ENCODE measurements at regions not wholly inside any gene's neighbourhood (a gene's known extent, or its start where the extent isn't known, plus 50 kb on each side); places are given as distances from the start of the nearest gene placed in this dataset.
A peak's percentile ranks its signal among the peaks of the same experiment; 100 is the strongest.

- Mint-ChIP-seq H3K27ac (no peak overlapping the region), H3K4me1 (peaks cover 5% of the 10 kb centered on the region), H3K9me3 (no peaks in the 10 kb centered on the region), H3K27me3 (peaks cover 11% of the 10 kb centered on the region), H3K36me3 (ENCODE audit: low read depth) (no peaks in the 10 kb centered on the region), H3K4me3 (no peak overlapping the region)
- ATAC-seq (replicated peaks), result no peak
Measured at GRCh38 chr1:114216431-114217173, 62.9 kb upstream of the SYT6 start.

DNA sequence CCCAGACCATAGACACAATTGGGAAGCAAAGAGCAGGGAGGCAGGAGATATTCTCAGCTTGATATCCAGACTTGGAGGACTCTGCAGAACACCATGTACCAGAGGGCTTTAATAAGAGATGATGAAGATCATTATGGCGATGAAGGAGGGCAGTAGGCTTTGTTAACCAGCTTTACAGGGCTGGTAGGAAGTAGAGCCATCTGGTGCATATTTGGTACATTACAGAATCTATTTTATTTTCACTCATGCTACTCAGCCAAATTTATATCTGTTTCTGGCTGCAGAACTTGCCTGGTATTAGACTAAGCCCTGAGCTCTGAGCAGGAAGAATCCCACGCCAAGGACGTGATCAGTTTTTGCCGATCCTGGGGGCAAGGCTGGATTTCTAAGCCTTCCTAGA, 61.8 kb upstream of the SYT6 start:
- peaks cover 11% of the 10 kb centered on the region for H3K27me3 Mint-ChIP-seq
- H3K4me3 Mint-ChIP-seq, result no peak overlapping the region
- no peak for ATAC-seq (replicated peaks)
- H3K9me3 Mint-ChIP-seq, result no peaks in the 10 kb centered on the region
- H3K27ac Mint-ChIP-seq, result no peak overlapping the region
- no peaks in the 10 kb centered on the region for H3K36me3 Mint-ChIP-seq (ENCODE audit: low read depth)
- H3K4me1 Mint-ChIP-seq, result peaks cover 5% of the 10 kb centered on the region

- peaks cover 5% of the 10 kb centered on the region for H3K4me1 Mint-ChIP-seq
Measured at GRCh38 chr1:114214016-114214415, 60.3 kb upstream of the SYT6 start.

DNA sequence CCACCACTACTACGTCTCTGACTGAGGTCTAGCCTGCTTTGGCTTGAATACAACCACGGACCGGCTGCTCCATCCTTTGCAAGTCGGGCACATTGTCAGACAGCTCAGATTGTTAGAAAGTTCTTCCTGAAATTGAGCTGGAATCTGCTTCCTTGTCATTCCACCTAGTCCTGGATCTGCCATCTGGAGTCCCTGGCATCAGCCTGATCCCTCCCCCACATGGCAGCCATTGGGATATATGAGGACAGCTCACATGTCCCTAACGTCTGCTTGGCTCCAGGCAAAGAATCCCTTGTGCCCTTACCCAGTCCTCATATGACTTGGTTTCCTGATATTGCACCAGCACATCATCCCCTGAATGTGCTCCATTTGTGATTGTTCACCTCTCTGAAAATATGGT, 56.3 kb upstream of the SYT6 start:
- peaks cover 9% of the 10 kb centered on the region for H3K4me1 Mint-ChIP-seq
- no peak overlapping the region for H3K4me3 Mint-ChIP-seq
- peaks cover 24% of the 10 kb centered on the region for H3K27me3 Mint-ChIP-seq
- ATAC-seq (replicated peaks), result no peak
- H3K9me3 Mint-ChIP-seq, result no peaks in the 10 kb centered on the region
- H3K27ac Mint-ChIP-seq, result no peak overlapping the region
- no peaks in the 10 kb centered on the region for H3K36me3 Mint-ChIP-seq (ENCODE audit: low read depth)

More at GRCh38 chr1:114214016-114214415, 60.3 kb upstream of the SYT6 start:
- no peak for ATAC-seq (replicated peaks)
- Mint-ChIP-seq H3K27me3 (peaks cover 11% of the 10 kb centered on the region), H3K9me3 (no peaks in the 10 kb centered on the region), H3K36me3 (ENCODE audit: low read depth) (no peaks in the 10 kb centered on the region), H3K27ac (no peak overlapping the region), H3K4me3 (no peak overlapping the region)

GRCh38 chr1:114208714-114209113, 55.0 kb upstream of the SYT6 start:
- Mint-ChIP-seq H3K9me3 (no peaks in the 10 kb centered on the region), H3K27ac (no peak overlapping the region), H3K4me1 (peaks cover 9% of the 10 kb centered on the region), H3K27me3 (peaks cover 27% of the 10 kb centered on the region), H3K4me3 (no peak overlapping the region), H3K36me3 (ENCODE audit: low read depth) (no peaks in the 10 kb centered on the region)
- no peak for ATAC-seq (replicated peaks)

- Mint-ChIP-seq H3K9me3 (no peaks in the 10 kb centered on the region), H3K4me1 (peaks cover 9% of the 10 kb centered on the region), H3K27ac (no peak overlapping the region), H3K4me3 (no peak overlapping the region), H3K27me3 (peaks cover 26% of the 10 kb centered on the region), H3K36me3 (ENCODE audit: low read depth) (no peaks in the 10 kb centered on the region)
- ATAC-seq (replicated peaks), result no peak
Measured at GRCh38 chr1:114208106-114208505, 54.4 kb upstream of the SYT6 start.

DNA sequence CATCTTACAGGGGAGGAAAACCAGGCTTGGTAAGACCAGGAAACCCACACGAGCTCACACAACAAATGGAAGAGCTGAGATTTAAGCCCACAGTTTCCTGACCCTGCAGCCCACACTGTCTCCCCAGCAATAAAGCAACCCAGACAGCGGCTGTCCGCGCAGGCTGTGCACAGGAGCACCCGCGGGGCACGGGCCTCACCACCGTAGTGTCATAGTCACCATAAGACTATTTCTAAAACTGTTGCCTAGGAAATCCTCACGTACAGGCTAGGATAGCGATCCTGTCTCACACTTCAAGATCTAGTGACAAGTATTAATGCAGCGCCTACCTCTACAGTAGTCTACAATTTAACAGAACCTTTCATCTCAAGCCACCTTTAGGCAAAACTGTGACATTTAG, 54.0 kb upstream of the SYT6 start:
- H3K4me1 Mint-ChIP-seq, result peaks cover 9% of the 10 kb centered on the region
- no peak overlapping the region for H3K27ac Mint-ChIP-seq
- peaks cover 22% of the 10 kb centered on the region for H3K27me3 Mint-ChIP-seq
- H3K36me3 Mint-ChIP-seq (ENCODE audit: low read depth), result no peaks in the 10 kb centered on the region
- no peak overlapping the region for H3K4me3 Mint-ChIP-seq
- no peaks in the 10 kb centered on the region for H3K9me3 Mint-ChIP-seq
- peak; percentile 21 for ATAC-seq (replicated peaks)

DNA sequence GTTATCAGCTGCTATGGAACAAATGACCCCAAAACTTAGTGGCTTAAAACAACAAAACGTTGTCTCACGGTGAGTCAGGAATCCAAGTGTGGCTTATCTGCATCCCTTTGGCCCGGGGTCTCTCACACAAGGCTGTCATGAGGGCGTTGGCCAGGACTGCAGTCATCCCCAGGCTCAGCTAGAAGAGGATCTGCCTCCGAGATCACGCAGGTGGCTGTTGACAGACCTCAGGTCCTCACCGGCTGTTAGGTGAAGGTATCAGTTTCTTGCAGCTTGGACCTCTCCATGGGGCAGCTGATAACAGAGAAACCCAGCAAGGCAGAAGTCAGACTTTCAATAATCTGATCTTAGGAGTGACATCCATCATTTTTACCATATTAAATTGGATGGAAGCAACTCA, 52.7 kb upstream of the SYT6 start:
- Mint-ChIP-seq H3K36me3 (ENCODE audit: low read depth) (no peaks in the 10 kb centered on the region), H3K27ac (no peak overlapping the region), H3K4me3 (no peak overlapping the region), H3K27me3 (peaks cover 22% of the 10 kb centered on the region), H3K9me3 (no peaks in the 10 kb centered on the region), H3K4me1 (peaks cover 9% of the 10 kb centered on the region)
- ATAC-seq (replicated peaks), result no peak

GRCh38 chr1:114203595-114204128, 50.0 kb upstream of the SYT6 start:
- ATAC-seq (replicated peaks), result no peak
- Mint-ChIP-seq H3K27ac (no peak overlapping the region), H3K27me3 (peaks cover 22% of the 10 kb centered on the region), H3K4me1 (peaks cover 9% of the 10 kb centered on the region), H3K9me3 (no peaks in the 10 kb centered on the region), H3K4me3 (no peak overlapping the region), H3K36me3 (ENCODE audit: low read depth) (no peaks in the 10 kb centered on the region)

All from activated T-helper 17 cell treated with anti-CD3 and anti-CD28 coated beads, Interleukin-2, amount 50 U/mL, for 72 hours (primary cell).